DMS 273 (cell line): ENCODE measurements at regions not wholly inside any gene's neighbourhood (a gene's known extent, or its start where the extent isn't known, plus 50 kb on each side); places are given as distances from the start of the nearest gene placed in this dataset.

Source experiments
- DNase-seq: peaks from one replicate; lab custom pipeline; 2025; ENCODE audit not compliant: unreplicated experiment; lab: John Stamatoyannopoulos, UW

- DNase-seq, result no peak
Observed at GRCh38 chr2:46850742-46851141, 64.9 kb downstream of the MCFD2 start.

- DNase-seq, result peak; percentile 22
Observed at GRCh38 chr2:46849721-46850556, 65.7 kb downstream of the MCFD2 start.

- peak; percentile 38 for DNase-seq
Observed at GRCh38 chr2:46849046-46849715, 66.4 kb downstream of the MCFD2 start.

DNA sequence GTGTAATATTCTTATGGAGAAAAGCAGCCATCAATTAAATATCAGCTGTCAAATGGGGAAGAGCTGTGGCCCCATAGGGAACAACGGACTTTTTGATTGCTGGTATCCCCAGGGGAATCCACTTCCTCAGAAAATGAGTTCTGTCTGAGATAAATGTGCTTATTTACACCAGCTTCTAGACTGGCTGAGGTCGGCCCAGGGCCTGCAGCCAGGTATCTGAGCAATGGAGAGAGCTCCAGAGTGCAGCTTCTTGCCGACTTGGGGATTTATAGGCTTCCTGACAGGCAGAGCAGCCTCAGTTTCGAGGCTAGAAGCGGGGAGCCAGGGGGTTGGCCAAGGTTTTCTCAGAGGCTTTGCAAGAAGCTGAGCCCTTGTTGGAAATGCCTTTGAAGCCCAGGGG, 67.2 kb downstream of the MCFD2 start:
- DNase-seq, result peak; percentile 41

DNA sequence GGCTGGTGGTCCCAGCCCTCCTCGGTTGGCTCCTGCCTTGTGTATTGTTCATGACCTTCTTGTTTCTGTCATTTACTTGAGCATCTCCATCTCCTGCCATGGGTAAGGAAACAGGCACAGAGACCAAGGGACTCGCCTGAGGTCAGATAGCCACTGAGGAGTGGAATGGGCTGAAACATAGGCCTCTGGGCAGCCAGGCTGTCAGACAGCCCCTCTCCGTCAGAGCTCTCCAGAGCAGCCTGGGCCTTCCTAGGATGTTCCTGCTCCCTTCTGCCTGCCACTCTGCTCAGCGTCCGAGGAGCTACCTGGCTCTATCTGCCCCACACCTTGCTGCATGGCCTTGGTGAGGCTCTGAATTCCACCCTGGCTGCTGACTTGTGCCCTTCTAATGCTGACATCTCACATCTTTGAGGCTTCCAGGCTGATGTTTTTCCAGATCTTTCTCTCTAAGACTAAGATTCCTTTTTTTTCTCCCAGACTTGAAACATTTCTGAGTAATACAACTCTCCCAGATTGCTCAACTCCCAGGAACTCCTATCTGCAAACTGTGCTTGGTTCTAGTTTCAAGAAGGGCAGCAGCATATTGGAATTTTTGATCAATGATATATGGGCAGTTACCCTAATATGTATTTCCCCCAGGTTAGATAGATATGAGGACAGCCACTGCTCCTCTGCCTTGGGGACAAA, 67.7 kb downstream of the MCFD2 start:
- DNase-seq, result no peak

DNA sequence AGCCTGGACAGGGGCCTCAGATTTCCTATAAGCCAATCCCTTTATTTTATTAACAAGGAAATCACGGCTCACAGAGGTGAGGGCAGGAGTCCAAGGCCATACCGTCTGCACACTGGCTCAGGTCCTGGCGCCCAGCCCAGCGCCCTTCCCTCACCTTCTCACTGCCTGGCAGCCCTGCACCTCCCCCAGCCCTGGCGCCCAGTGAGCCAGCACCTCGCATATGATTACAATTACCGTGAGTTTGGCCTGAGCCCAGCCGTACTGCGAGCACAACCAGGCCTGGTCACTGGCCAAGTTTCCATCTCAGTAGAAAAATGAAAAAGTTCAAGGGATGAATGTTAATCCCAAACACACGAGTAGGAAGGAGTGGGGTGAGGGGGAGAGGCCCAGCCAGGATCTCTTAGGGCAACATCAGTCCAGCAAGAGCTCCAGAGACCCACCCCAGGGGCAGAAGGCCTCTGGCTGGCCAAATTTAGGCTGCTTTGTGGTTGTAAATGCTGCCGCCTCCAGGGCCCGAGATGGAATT, 68.4 kb downstream of the MCFD2 start:
- DNase-seq, result peak; percentile 95

DNA sequence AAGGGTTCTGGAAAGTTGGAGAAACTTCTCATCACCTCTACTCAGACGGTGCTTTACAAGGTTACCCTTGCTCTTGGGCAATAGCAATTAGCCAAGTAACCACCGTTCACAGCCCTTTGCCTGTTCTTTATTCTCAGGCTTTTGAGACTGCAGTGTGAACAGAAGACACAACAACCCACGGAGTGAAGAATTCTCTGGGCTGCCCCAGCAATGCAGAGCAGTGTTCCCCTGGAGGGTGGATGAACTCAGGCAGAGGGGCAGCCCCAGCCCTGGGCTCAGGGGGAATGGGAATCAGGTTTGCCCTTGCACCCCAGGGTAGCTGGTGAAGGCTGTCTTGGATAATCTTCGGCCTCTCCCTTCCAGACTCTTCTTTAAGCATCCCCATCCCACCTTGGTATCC, 69.1 kb downstream of the MCFD2 start:
- DNase-seq, result no peak

DNA sequence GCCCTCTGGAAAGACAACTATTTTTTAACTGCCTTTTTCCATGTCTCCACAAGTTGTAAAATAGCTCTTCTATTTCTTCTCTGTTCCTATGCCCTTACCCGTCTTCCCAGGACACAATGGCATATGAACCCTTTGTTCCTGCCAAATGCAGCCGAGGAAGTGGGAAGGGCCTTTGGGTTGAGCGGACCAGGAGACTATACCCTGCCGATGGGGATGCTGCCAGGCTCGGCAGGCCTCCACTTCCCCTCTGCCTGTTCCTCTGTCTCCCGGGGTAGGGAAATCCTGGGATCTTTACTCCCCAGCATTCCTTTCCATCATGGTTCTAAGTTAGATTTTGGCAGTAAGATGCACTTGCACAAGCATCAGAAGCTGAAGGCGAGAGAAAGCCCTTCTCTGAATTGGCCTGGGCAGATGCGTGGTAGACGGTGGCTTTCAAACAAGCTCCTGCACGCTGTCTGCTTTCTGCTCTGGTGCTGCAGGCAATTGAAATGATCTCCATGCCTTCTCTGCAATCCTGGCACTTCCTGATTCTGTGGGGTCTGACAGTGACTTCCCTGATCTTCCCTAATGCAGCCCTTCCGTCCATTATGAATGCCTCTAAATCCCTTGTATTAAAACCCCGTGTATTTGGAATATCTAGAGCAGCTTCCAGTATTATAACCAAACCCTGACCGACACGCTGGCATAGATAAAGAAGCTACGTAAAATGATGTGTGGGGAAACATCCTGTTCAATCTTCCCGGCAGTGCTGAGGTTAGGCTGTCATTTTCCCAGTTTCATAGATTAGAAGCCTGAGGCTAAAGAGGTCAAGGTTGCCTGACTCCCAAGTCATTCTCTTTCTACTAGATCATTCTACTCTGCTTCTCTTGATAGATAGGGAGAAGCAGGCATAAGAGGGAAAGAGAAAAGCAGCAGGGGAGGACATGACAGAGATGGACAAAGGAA, 69.8 kb downstream of the MCFD2 start:
- DNase-seq, result no peak

GRCh38 chr2:46844443-46844842, 71.2 kb downstream of the MCFD2 start:
- DNase-seq, result no peak

DNA sequence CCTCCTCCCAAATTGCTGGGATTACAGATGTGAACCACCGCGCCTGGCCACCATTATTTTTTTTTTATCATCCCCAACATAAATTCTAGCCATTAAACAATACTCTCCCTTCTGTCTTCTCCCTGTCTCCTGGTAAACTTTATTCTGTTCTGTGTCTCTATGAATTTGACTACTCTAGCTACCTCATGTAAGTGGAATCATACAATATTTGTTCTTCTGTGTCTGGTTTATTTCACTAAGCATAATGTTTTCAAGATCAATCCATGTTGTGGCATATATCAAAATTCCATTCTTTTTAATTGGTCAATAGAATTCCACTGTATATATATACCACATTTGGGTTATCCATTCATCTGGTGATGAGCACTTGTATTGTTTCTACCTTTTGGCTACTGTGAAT, 71.6 kb downstream of the MCFD2 start:
- no peak for DNase-seq

DNA sequence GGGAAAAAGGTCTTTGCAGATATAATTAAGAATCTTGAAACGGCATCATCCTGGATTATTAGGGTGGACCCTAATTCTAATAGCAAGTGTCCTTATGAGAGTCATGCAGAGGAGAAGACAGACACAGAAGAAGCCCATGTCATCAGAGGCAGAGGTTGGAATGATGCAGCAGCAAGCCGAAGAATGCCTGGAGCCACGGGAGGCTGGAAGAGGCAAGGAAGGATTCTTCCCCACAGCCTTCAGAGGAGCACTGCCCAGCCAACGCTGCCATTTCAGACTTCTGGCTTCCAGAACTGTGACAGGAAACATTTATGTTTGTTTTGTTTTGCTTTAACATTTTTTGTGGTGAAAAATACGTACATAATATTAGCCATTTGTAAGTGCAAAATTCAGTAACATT, 72.3 kb downstream of the MCFD2 start:
- DNase-seq, result no peak

GRCh38 chr2:46842876-46843275, 72.7 kb downstream of the MCFD2 start:
- no peak for DNase-seq

DNA sequence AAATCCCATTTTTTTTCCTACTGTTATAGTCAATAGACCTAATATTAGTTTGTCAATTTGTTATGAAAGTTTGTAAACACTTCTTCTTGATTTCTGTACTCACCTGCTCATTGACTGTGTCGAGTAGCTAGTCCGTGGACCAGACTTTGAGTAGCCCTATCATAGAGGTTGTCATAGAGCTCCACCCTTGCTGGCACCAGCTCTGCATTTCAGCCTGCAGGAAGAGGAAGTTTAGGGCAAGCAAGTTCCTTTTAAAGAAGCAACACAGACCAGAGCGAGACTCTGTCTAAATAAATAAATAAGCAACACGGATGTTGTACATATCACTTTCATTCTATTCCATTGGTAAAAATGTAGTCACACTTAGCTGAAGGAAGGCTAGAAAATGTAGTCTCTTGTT, 74.0 kb downstream of the MCFD2 start:
- DNase-seq, result no peak

DNA sequence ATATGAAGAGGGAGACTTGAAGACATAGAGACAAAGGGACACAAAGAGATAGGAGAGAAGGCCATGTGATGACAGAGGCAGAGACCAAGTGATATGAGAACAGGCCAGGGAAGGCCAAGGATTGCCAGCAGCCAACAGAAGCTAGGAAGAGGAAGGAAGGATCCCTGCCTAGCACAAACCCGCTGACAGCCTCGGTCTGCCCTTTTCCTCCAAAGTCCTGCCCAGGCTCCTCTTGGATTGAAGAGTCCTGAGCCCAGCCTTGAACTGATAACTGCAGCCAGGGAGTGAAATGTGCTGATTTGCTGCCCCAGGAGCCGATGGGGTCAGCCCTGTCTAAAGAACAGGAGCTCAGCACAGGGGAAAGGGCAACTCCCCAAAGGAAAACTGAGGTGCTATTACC, 76.6 kb downstream of the MCFD2 start:
- DNase-seq, result no peak

DNA sequence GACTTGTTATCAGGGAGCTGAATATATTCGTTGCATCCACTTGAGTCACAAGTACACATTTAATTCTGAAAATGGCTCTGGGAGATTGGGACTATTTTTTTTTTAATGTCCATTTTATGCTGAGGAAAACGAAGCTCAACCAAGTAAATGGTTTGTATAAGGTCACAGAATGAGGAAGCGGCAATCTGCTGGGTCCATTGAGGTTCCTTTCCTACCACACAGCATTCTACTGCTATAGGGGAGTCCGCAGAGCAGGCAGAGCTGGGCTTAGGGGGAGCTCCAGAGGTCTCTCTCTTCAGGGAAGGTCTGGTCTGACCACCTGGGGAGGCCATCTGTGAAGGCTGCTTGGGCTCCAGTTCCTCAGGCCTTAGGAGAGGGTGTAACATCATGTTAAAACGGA, 77.9 kb downstream of the MCFD2 start:
- DNase-seq, result no peak

DNA sequence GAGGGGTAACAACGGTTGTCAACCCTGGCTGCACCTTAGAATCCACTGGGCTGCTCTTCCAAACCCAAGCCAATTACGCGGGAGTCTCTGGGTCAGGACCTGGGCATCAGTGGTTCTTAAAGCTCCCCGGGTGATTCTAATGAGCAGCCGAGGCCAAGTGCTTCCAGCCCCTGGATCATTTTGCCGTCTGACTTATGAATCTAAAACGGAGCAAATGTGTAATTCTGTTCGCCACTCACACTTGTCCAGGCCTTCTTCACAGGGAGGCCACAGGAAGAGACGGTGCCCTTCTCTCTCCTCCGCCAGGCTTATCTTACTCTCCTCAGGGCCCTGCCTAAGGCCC, 78.5 kb downstream of the MCFD2 start:
- DNase-seq, result no peak

DNA sequence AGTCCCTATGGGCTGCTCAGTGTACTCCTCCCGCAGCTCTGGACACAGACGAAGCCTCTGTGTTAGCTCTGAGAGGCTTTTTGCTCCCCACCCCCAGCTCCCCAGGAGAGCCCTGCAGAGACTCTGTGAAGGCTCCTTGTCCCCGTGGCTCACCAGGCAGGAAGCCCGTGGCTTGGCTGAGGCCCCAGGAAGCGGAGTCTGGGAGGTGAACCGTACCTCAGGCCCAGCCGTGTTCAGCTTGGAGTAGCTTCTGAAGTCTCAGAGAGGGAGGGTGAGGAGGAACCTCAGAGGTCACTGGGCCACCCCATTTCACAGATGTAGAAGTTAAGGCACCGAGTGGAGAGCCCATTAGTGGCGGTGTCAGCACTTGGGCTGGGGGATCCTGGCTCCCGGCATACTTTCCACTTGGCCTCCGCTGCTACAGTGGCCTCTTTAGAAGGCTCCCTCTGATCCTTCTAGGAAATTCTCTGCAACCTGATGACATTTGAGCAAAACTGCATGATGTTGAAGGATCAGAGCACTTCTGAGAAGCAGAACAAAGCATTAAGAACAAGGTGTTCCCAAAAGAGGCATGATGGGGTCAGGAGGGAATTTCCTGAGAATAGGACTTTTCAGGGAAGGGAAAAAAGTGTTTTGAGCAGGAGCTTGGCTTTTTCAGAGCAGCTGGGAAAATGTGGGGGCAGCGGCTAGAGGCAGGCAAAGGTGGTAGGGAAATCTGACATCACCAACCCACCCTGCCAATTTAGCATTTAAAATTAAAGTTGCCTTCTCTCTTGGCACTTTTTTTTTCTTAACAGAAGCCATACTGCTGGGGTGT, 79.1 kb downstream of the MCFD2 start:
- no peak for DNase-seq

GRCh38 chr2:46835520-46835919, 80.1 kb downstream of the MCFD2 start:
- no peak for DNase-seq

DNA sequence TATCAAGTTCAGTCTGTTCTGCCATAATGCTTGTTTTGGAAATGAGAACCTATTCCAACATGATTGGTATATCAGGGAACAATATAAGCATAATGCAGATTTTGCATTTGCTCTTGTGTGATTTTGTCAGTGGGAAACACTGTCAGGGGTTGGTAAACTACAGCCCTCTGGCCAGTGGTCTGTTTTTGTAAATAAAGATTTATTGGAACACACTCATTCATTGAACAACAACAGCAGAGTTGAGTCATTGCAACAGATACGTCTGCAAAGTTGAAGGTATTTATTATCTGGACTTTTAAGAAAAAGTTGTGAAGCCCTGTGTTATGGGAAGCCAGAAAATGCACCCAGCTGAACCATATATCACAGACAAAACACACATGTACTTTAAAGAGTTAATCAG, 83.1 kb downstream of the MCFD2 start:
- DNase-seq, result no peak

DNA sequence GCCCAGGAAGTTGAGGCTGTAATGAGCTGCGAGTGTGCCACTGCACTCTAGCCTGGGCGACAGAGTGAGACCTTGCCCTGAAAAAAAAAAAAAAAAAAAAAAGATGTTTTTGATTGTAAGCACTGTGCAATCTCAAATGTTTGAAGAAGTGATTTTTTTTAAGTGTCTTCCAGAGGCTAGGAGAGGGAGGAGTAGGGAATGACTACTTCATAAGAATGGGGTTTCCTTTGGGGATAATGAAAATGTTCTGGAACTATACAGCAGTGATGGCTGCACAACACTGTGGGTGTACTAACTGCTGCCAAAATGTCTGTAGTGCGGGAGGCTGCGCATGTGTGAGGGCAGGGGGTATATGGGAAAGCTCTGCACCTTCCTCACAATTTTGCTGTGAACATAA, 83.7 kb downstream of the MCFD2 start:
- no peak for DNase-seq
